Loucy (cell line): ENCODE measurements at regions not wholly inside any gene's neighbourhood (a gene's known extent, or its start where the extent isn't known, plus 50 kb on each side); places are given as distances from the start of the nearest gene placed in this dataset.

Experiments
- H2AFZ ChIP-seq: fragments of 200-600 bp; sonication (generic); 2 replicates; pipeline ENCODE4 v1.6.0; 2016; ENCODE audit warnings: antibody characterized with exemption, mild to moderate bottlenecking, low read length, moderate library complexity
- H3F3A ChIP-seq: fragments of 200-600 bp; 2 replicates; pipeline ENCODE4 v1.6.0; 2016; ENCODE audit warnings: antibody characterized with exemption, low read depth, mild to moderate bottlenecking
- H3K27me3 ChIP-seq: fragments of 200-600 bp; sonication (generic); 2 replicates; pipeline ENCODE4 v1.6.1; 2014; ENCODE audit warnings: low read length, mild to moderate bottlenecking; ENCODE audit not compliant: insufficient read depth, poor library complexity, severe bottlenecking
- H3K36me3 ChIP-seq: fragments of 200-600 bp; sonication (generic); 2 replicates; pipeline ENCODE4 v1.6.1; 2016; ENCODE audit warnings: low read length; ENCODE audit not compliant: insufficient read depth
- H3K4me1 ChIP-seq: fragments of 200-600 bp; sonication (generic); 2 replicates; pipeline ENCODE4 v1.5.1; 2014; ENCODE audit warnings: low read length, mild to moderate bottlenecking; ENCODE audit not compliant: insufficient read depth, poor library complexity, severe bottlenecking
- H3K4me2 ChIP-seq: fragments of 200-600 bp; sonication (generic); 2 replicates; pipeline ENCODE4 v1.6.0; 2014; ENCODE audit warnings: antibody characterized with exemption, low read length, low read depth, mild to moderate bottlenecking; ENCODE audit not compliant: poor library complexity, severe bottlenecking
- H3K4me3 ChIP-seq: fragments of 200-600 bp; sonication (generic); 2 replicates; pipeline ENCODE4 v1.5.1; 2014; ENCODE audit warnings: low read length, mild to moderate bottlenecking, mixed read lengths; ENCODE audit not compliant: poor library complexity, severe bottlenecking
- H3K79me2 ChIP-seq: fragments of 200-600 bp; sonication (generic); 2 replicates; pipeline ENCODE4 v1.6.1; 2014; ENCODE audit warnings: low read length; ENCODE audit not compliant: insufficient read depth
- H3K9ac ChIP-seq: fragments of 200-600 bp; sonication (generic); 2 replicates; pipeline ENCODE4 v1.6.0; 2014; ENCODE audit warnings: mild to moderate bottlenecking, low read depth, low read length, moderate library complexity; ENCODE audit not compliant: poor library complexity, severe bottlenecking
- H3K9me2 ChIP-seq: fragments of 200-600 bp; sonication (generic); replicated peaks from 2 replicates; pipeline ENCODE4 v1.6.1; 2016; ENCODE audit warnings: low read depth, low read length, mixed read lengths
- H3K9me3 ChIP-seq: fragments of 200-600 bp; sonication (generic); 2 replicates; pipeline ENCODE4 v1.6.1; 2014; ENCODE audit warnings: mild to moderate bottlenecking, antibody characterized with exemption, low read length, low read depth; ENCODE audit not compliant: insufficient read depth
- H4K20me1 ChIP-seq: fragments of 200-600 bp; sonication (generic); 2 replicates; pipeline ENCODE4 v1.6.0; 2014; ENCODE audit warnings: antibody characterized with exemption, low read length, mild to moderate bottlenecking; ENCODE audit not compliant: insufficient read depth, poor library complexity, severe bottlenecking
- EZH2phosphoT487 ChIP-seq: fragments of 200-600 bp; IDR thresholded peaks from 2 replicates; pipeline ENCODE4 v1.6.1; 2018; ENCODE audit warnings: antibody characterized with exemption, mild to moderate bottlenecking, moderate library complexity, borderline replicate concordance
- TF ChIP-seq, protein P1 (sequence below): fragments of 200-600 bp; sonication (generic); conservative IDR thresholded peaks from 2 replicates; pipeline ENCODE4 v1.5.1; 2014; ENCODE audit warnings: mild to moderate bottlenecking, antibody characterized with exemption, low read length

DNA sequence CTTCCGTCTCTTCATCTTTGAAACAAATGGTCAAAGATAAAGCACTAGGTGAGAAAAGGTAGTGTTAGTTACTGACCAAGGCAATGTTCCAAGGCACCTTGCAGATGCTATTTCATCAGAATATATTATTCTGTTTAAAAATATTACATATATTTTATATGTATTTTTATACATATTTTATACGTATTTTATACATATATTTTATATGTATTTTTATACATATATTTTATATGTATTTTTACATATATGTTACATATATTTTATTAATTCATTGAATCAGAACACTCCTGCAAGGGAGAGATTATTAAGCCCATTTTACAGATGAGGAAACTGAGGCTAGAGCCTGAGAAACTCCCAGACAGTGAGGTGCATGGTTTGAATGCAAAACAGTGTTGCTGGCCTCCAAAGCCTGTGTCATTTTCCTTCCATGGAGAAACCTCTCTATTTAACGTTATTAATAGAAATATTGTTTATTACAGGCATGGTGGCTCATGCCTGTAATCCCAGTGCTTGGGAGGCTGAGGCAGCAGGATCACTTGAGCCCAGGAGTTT, 120.6 kb upstream of the CD82 start:
- Histone ChIP-seq H3K27me3 (no peaks in the 10 kb centered on the region), H3K36me3 (no peaks in the 10 kb centered on the region)
- no peak for TF ChIP-seq EZH2phosphoT487
- TF ChIP-seq, protein P1, sequence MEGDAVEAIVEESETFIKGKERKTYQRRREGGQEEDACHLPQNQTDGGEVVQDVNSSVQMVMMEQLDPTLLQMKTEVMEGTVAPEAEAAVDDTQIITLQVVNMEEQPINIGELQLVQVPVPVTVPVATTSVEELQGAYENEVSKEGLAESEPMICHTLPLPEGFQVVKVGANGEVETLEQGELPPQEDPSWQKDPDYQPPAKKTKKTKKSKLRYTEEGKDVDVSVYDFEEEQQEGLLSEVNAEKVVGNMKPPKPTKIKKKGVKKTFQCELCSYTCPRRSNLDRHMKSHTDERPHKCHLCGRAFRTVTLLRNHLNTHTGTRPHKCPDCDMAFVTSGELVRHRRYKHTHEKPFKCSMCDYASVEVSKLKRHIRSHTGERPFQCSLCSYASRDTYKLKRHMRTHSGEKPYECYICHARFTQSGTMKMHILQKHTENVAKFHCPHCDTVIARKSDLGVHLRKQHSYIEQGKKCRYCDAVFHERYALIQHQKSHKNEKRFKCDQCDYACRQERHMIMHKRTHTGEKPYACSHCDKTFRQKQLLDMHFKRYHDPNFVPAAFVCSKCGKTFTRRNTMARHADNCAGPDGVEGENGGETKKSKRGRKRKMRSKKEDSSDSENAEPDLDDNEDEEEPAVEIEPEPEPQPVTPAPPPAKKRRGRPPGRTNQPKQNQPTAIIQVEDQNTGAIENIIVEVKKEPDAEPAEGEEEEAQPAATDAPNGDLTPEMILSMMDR, result no peak

DNA sequence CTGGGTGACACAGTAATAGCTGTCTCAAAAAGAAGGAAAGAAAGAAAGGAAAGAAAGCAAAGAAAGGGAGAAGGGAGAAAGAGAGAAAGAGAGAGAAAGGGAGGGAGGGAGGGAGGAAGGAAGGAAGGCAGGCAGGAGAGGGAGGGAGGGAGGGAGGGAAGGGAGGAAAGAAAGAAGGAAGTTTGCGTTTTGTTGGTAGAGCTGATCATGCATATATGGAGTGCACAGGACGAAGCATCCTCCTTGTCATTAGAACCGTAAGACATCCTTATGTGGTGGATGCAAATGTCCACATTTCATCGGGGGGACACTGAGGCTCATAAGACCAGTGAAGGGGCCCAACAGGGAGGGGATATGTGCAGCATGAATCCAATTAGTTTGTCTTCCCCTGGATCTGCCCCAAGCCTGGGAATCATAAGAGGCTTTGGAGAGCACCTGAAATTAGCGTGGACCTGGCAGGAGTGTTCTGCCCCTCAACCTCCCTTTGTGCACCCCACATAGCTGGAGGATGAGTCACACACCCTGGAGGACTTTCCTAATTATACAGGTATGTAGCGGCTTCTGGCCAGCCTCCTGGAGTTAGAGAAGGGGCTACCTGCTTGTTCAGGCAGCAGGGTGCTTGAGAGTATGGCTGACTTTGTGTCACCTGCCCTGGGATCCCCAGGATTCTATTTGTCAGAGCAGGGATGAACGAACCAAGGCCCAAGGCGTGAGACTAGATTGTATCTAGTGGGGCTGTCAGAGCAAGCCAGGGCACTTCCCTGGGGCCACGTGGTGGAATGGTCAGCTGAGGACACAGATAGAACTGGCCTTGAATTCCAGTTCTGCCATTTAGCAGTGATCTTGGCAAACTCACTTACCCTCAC, 119.7 kb upstream of the CD82 start:
- Histone ChIP-seq H3K4me1 (no peaks in the 10 kb centered on the region), H3K36me3 (no peaks in the 10 kb centered on the region), H3F3A (no peaks in the 10 kb centered on the region), H4K20me1 (no peaks in the 10 kb centered on the region), H3K4me3 (no peak overlapping the region), H3K79me2 (no peaks in the 10 kb centered on the region), H3K9me2 (no peaks in the 10 kb centered on the region), H3K9ac (no peak overlapping the region), H3K9me3 (no peaks in the 10 kb centered on the region), H3K27me3 (no peaks in the 10 kb centered on the region), H2AFZ (no peak overlapping the region), H3K4me2 (no peak overlapping the region)
- TF ChIP-seq EZH2phosphoT487, result no peak
- TF ChIP-seq, protein P1, result no peak

More for the DNA sequence above, 120.6 kb upstream of the CD82 start:
- Histone ChIP-seq H3K9me2 (no peaks in the 10 kb centered on the region), H2AFZ (no peak overlapping the region), H3K4me3 (no peak overlapping the region), H3K4me1 (no peaks in the 10 kb centered on the region), H3K4me2 (no peak overlapping the region), H3K9ac (no peak overlapping the region), H3K9me3 (no peaks in the 10 kb centered on the region), H4K20me1 (no peaks in the 10 kb centered on the region), H3F3A (no peaks in the 10 kb centered on the region), H3K79me2 (no peaks in the 10 kb centered on the region)

DNA sequence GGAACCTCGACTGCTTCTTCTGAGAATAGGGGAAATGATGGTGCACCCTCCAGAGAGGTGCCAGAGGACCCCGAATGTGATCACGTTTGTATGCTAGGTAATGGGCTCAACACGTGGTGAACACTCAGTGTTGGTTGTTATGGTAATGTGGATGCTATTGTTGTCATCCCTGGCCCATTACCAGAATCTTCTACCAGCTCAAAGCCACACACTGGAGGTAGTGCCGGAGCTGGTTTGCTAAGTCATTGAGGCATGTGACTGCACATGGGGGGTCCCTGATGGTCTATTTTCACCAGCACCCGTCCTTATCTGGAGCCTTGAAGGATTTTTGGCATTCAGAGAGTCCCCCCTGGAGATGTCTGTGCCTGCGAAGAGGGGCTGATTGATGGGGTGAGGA, 119.1 kb upstream of the CD82 start:
- H3K4me2 ChIP-seq, result no peak overlapping the region
- no peaks in the 10 kb centered on the region for H3K27me3 ChIP-seq
- H3K4me1 ChIP-seq, result no peaks in the 10 kb centered on the region
- no peaks in the 10 kb centered on the region for H3K9me3 ChIP-seq
- H3K9me2 ChIP-seq, result no peaks in the 10 kb centered on the region
- H3K9ac ChIP-seq, result no peak overlapping the region
- no peaks in the 10 kb centered on the region for H4K20me1 ChIP-seq
- TF ChIP-seq EZH2phosphoT487, result no peak
- TF ChIP-seq, protein P1, result no peak
- H3K79me2 ChIP-seq, result no peaks in the 10 kb centered on the region
- H3K4me3 ChIP-seq, result no peak overlapping the region
- H2AFZ ChIP-seq, result no peak overlapping the region
- H3K36me3 ChIP-seq, result no peaks in the 10 kb centered on the region
- H3F3A ChIP-seq, result no peaks in the 10 kb centered on the region
